ENCODE measurements at regions not wholly inside any gene's neighbourhood (a gene's known extent, or its start where the extent isn't known, plus 50 kb on each side); places are given as distances from the start of the nearest gene placed in this dataset.

GRCh38 chr15:97194750-97195149, 765.8 kb upstream of the ARRDC4 start:
- no peak for DNase-seq (ENCODE audit: low read depth in 1 of 2, low spot score in 1 of 2)
- in situ Hi-C loops (cut with HindIII; ENCODE audit: low pct_unique_long_range_greater_than_20kb, low sequenced_read_pairs): no loop called here
- TF ChIP-seq JUND (IDR thresholded peaks at IDR 0.05; ENCODE audit: low read depth): no peak

- in situ Hi-C loops (cut with HindIII; ENCODE audit: low pct_unique_long_range_greater_than_20kb, low sequenced_read_pairs): no loop called here
- no peak for TF ChIP-seq JUND (IDR thresholded peaks at IDR 0.05; ENCODE audit: low read depth)
- DNase-seq (ENCODE audit: low read depth in 1 of 2, low spot score in 1 of 2): no peak
Measured at GRCh38 chr15:97196048-97197014, 764.2 kb upstream of the ARRDC4 start.

GRCh38 chr15:97199393-97200051, 761.0 kb upstream of the ARRDC4 start:
- no peak for TF ChIP-seq JUND (IDR thresholded peaks at IDR 0.05; ENCODE audit: low read depth)
- no peak for DNase-seq (ENCODE audit: low read depth in 1 of 2, low spot score in 1 of 2)
- in situ Hi-C loops (cut with HindIII; ENCODE audit: low pct_unique_long_range_greater_than_20kb, low sequenced_read_pairs): no loop called here

- TF ChIP-seq JUND (IDR thresholded peaks at IDR 0.05; ENCODE audit: low read depth): no peak
- DNase-seq (ENCODE audit: low read depth in 1 of 2, low spot score in 1 of 2): no peak
- in situ Hi-C loops (cut with HindIII; ENCODE audit: low pct_unique_long_range_greater_than_20kb, low sequenced_read_pairs): no loop called here
Measured at GRCh38 chr15:97200161-97200560, 760.3 kb upstream of the ARRDC4 start.

DNA sequence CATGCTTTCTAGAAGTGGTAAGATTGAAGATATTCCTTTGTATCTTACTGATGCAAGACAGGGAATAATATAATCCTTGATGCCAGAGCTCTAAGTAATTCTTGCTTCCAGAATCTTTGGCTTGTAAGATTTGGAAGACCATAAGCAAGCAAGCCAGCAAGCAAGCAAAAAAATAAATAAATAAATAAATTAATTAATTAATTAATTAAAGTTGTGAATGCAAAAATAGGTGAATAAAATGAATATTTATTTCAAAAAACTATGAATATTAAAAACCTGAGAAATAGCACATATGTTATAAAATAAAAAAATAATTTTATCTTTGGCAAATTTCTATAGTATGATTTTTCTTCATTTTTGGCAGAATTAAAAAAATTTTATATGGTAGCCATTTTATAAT, 750.2 kb upstream of the ARRDC4 start:
- TF ChIP-seq JUND (IDR thresholded peaks at IDR 0.05; ENCODE audit: low read depth): no peak
- in situ Hi-C loops (cut with HindIII; ENCODE audit: low pct_unique_long_range_greater_than_20kb, low sequenced_read_pairs): no loop called here
- DNase-seq (ENCODE audit: low read depth in 1 of 2, low spot score in 1 of 2): no peak

DNA sequence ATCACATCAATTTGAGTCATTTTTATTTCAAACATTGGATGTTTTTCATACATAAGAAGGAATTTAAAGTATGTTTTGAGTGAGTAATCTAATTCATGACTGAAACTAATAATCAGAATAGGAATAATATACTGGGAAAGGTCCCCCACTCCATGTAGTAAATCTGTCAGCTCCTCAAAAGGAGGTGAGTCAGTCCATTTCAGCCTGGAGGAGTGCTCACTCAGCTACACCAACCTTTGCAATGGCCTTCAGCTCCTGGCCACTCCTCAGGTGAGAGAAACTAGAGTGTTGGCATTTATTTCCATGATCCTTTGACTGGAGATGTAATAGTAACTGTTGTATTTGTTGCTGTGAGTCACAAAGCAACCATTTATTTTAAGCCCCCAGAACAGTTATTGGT, 744.9 kb upstream of the ARRDC4 start:
- TF ChIP-seq JUND (IDR thresholded peaks at IDR 0.05; ENCODE audit: low read depth): no peak
- in situ Hi-C loops (cut with HindIII; ENCODE audit: low pct_unique_long_range_greater_than_20kb, low sequenced_read_pairs): no loop called here
- DNase-seq (ENCODE audit: low read depth in 1 of 2, low spot score in 1 of 2): no peak

DNA sequence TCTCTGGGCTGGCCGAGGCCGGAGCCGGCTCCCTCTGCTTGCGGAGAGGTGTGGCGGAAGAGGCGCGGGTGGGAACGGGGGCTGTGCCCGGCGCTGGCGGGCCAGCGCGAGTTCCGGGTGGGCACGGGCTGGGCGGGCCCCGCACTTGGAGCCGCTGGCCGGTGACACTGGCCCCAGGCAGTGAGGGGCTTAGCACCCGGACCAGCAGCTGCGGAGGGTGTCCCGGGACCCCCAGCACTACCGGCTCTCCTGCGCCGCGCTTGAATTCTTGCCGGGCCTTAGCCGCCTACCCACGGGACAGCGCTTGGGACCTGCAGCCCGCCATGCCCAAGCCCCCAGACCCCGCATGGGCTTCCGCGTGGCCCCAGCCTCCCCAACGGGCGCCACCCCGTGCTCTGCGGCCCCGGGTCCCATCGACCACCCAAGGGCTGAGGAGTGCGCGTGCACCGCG, 736.3 kb upstream of the ARRDC4 start:
- no peak for DNase-seq (ENCODE audit: low read depth in 1 of 2, low spot score in 1 of 2)
- no peak for TF ChIP-seq JUND (IDR thresholded peaks at IDR 0.05; ENCODE audit: low read depth)
- in situ Hi-C loops (cut with HindIII; ENCODE audit: low pct_unique_long_range_greater_than_20kb, low sequenced_read_pairs): no loop called here

GRCh38 chr15:97234851-97235610, 725.5 kb upstream of the ARRDC4 start:
- peak; percentile 23 to 71 for DNase-seq (ENCODE audit: low read depth in 1 of 2, low spot score in 1 of 2)
- TF ChIP-seq JUND (IDR thresholded peaks at IDR 0.05; ENCODE audit: low read depth): no peak
- in situ Hi-C loops (cut with HindIII; ENCODE audit: low pct_unique_long_range_greater_than_20kb, low sequenced_read_pairs): no loop called here

- TF ChIP-seq JUND (IDR thresholded peaks at IDR 0.05; ENCODE audit: low read depth): no peak
Measured at GRCh38 chr15:97235611-97235985, 724.9 kb upstream of the ARRDC4 start.

DNA sequence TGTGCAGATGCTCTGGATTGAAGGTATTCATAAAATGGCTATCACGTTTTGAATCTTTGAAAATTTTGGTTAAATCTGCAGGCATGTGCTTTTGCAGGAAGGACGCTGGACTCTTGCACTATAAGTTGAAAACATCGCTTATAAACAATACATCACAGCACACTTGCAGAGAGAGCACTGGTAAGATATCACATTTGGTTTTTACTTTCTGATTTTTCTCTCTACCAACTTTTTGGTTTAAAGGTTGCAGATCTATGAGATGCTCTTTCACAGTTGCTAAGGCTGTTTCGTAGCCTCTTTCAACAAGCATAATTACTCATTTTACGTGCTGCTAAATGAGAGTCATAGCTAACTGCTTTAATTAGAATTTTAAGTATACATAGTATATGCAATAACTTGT, 724.4 kb upstream of the ARRDC4 start:
- no peak for DNase-seq (ENCODE audit: low read depth in 1 of 2, low spot score in 1 of 2)
- no peak for TF ChIP-seq JUND (IDR thresholded peaks at IDR 0.05; ENCODE audit: low read depth)
- in situ Hi-C loops (cut with HindIII; ENCODE audit: low pct_unique_long_range_greater_than_20kb, low sequenced_read_pairs): no loop called here

More at GRCh38 chr15:97235611-97235985, 724.9 kb upstream of the ARRDC4 start:
- in situ Hi-C loops (cut with HindIII; ENCODE audit: low pct_unique_long_range_greater_than_20kb, low sequenced_read_pairs): no loop called here
- no peak for DNase-seq (ENCODE audit: low read depth in 1 of 2, low spot score in 1 of 2)

DNA sequence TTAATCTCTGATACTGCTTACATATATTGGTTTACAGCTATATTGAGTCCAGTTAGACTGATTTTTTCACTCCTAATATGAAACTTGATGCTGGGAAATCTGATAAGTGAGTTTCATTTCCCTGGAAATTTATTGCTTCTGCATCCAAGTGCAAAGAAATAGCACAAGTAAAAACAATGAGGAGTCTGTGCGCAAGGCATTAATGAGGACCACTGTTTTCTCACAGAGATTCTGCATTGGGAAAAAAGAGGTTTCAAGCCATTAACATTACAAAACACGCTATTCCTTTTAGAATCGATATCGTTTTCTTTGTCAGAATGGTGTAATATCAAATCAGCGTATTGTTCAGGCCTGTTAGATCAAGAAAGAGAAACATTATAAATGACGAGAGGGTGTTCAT, 723.3 kb upstream of the ARRDC4 start:
- no peak for TF ChIP-seq JUND (IDR thresholded peaks at IDR 0.05; ENCODE audit: low read depth)
- in situ Hi-C loops (cut with HindIII; ENCODE audit: low pct_unique_long_range_greater_than_20kb, low sequenced_read_pairs): no loop called here
- DNase-seq (ENCODE audit: low read depth in 1 of 2, low spot score in 1 of 2): no peak

- DNase-seq (ENCODE audit: low read depth in 1 of 2, low spot score in 1 of 2): no peak
- TF ChIP-seq JUND (IDR thresholded peaks at IDR 0.05; ENCODE audit: low read depth): no peak
- in situ Hi-C loops (cut with HindIII; ENCODE audit: low pct_unique_long_range_greater_than_20kb, low sequenced_read_pairs): no loop called here
Measured at GRCh38 chr15:97248376-97248775, 712.1 kb upstream of the ARRDC4 start.

Measured in T47D (cell line).